HepG2 (cell line): ENCODE measurements at regions not wholly inside any gene's neighbourhood (a gene's known extent, or its start where the extent isn't known, plus 50 kb on each side); places are given as distances from the start of the nearest gene placed in this dataset.

ENCODE experiments used
- EP300 ChIP-seq, 3 experiments: sonication (generic) in 1 of 3; formaldehyde crosslinking in 1 of 3; IDR thresholded peaks; 2 replicates each; pipeline versions ENCODE4 v1.5.1 to v1.6.1; 2011 to 2020; ENCODE audit warnings: low read depth in 2 of 3, low read length in 2 of 3, borderline replicate concordance in 1 of 3, improper control_type of control experiment in 1 of 3, mild to moderate bottlenecking in 1 of 3, missing genetic modification reagents in 1 of 3, moderate library complexity in 1 of 3
- SMAD1 ChIP-seq: sonication (generic); formaldehyde crosslinking; IDR thresholded peaks from 2 replicates; pipeline ENCODE4 v1.4.0; 2020; ENCODE audit warnings: missing genetic modification reagents, low read depth, mild to moderate bottlenecking, borderline replicate concordance
- TAF1 ChIP-seq: sonication (generic); formaldehyde crosslinking; IDR thresholded peaks from 2 replicates; pipeline ENCODE4 v1.4.0; 2020; ENCODE audit warnings: missing genetic modification reagents
- TF ChIP-seq, protein P1 (sequence below): sonication (generic); formaldehyde crosslinking; IDR thresholded peaks from 2 replicates; pipeline ENCODE4 v1.5.0; 2020; ENCODE audit warnings: mild to moderate bottlenecking, missing genetic modification reagents, moderate library complexity
- TF ChIP-seq, protein P2 (sequence below): sonication (generic); formaldehyde crosslinking; IDR thresholded peaks from 2 replicates; pipeline ENCODE4 v1.4.0; 2020; ENCODE audit warnings: mild to moderate bottlenecking, missing genetic modification reagents
- TF ChIP-seq, protein P3 (sequence below): fragments of 450-650 bp; IDR thresholded peaks from 2 replicates; pipeline ENCODE4 v1.6.1; 2017; ENCODE audit warnings: mild to moderate bottlenecking

DNA sequence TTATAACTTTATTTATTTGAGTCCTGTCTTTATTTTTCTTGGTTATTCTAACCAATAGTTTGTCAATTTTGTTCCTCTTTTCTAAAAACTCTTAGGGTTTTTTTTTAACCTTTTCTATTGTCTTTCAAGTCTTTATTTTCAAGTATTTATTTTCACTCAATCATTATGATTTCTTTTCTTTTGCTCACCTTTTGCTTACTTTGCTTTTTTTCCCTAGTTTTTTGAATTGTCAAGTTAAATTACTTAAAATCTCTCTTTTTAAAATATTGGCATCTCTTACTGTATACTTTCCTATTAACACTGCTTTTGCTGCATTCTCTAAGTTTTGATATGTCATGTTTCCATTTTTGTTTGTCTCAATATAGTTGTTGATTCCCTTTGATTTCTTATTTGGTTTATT is 396.8 kb upstream of the CCDC179 start:
- TF ChIP-seq, protein P1, sequence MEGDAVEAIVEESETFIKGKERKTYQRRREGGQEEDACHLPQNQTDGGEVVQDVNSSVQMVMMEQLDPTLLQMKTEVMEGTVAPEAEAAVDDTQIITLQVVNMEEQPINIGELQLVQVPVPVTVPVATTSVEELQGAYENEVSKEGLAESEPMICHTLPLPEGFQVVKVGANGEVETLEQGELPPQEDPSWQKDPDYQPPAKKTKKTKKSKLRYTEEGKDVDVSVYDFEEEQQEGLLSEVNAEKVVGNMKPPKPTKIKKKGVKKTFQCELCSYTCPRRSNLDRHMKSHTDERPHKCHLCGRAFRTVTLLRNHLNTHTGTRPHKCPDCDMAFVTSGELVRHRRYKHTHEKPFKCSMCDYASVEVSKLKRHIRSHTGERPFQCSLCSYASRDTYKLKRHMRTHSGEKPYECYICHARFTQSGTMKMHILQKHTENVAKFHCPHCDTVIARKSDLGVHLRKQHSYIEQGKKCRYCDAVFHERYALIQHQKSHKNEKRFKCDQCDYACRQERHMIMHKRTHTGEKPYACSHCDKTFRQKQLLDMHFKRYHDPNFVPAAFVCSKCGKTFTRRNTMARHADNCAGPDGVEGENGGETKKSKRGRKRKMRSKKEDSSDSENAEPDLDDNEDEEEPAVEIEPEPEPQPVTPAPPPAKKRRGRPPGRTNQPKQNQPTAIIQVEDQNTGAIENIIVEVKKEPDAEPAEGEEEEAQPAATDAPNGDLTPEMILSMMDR (CRISPR knock-in tag), result no peak
- no peak for TF ChIP-seq EP300 (IDR thresholded peaks at IDR 0.05; ENCODE audit: low read depth in 2 of 2, low read length in 2 of 2)
- no peak for TF ChIP-seq EP300 (CRISPR knock-in tag; IDR thresholded peaks at IDR 0.05; ENCODE audit: borderline replicate concordance)
- TF ChIP-seq, protein P2, sequence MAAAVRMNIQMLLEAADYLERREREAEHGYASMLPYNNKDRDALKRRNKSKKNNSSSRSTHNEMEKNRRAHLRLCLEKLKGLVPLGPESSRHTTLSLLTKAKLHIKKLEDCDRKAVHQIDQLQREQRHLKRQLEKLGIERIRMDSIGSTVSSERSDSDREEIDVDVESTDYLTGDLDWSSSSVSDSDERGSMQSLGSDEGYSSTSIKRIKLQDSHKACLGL (CRISPR knock-in tag), result no peak
- TF ChIP-seq, protein P3, sequence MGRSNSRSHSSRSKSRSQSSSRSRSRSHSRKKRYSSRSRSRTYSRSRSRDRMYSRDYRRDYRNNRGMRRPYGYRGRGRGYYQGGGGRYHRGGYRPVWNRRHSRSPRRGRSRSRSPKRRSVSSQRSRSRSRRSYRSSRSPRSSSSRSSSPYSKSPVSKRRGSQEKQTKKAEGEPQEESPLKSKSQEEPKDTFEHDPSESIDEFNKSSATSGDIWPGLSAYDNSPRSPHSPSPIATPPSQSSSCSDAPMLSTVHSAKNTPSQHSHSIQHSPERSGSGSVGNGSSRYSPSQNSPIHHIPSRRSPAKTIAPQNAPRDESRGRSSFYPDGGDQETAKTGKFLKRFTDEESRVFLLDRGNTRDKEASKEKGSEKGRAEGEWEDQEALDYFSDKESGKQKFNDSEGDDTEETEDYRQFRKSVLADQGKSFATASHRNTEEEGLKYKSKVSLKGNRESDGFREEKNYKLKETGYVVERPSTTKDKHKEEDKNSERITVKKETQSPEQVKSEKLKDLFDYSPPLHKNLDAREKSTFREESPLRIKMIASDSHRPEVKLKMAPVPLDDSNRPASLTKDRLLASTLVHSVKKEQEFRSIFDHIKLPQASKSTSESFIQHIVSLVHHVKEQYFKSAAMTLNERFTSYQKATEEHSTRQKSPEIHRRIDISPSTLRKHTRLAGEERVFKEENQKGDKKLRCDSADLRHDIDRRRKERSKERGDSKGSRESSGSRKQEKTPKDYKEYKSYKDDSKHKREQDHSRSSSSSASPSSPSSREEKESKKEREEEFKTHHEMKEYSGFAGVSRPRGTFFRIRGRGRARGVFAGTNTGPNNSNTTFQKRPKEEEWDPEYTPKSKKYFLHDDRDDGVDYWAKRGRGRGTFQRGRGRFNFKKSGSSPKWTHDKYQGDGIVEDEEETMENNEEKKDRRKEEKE, result no peak
- no peak for TF ChIP-seq SMAD1 (CRISPR knock-in tag)
- TF ChIP-seq TAF1 (CRISPR knock-in tag), result no peak
